Tibial nerve (tissue), 4 donors: ENCODE measurements at regions not wholly inside any gene's neighbourhood (a gene's known extent, or its start where the extent isn't known, plus 50 kb on each side); places are given as distances from the start of the nearest gene placed in this dataset.

Experiments used
- DNase-seq, 2 donors: peaks; one replicate each; pipeline ENCODE4 v3.0.0-alpha.2; 2019; ENCODE audit warnings: low spot score in 2 of 2
- H3K27ac ChIP-seq, 4 donors: fragments of 200-600 bp; sonication (generic) in 3 of 4; one replicate each; pipeline ENCODE4 v1.5.1; 2017 to 2019; ENCODE audit warnings: mild to moderate bottlenecking in 1 of 4
- H3K27me3 ChIP-seq, 2 donors: fragments of 200-600 bp; sonication (generic) in 1 of 2; one replicate each; pipeline versions ENCODE4 v1.5.1 to v1.6.0; 2017 to 2019
- H3K36me3 ChIP-seq, 3 donors: fragments of 200-600 bp; sonication (generic); one replicate each; pipeline ENCODE4 v1.5.1; 2018 to 2019
- H3K4me1 ChIP-seq, 4 donors: fragments of 200-600 bp; sonication (generic) in 3 of 4; one replicate each; pipeline ENCODE4 v1.5.1; 2017 to 2019
- H3K4me3 ChIP-seq, 4 donors: fragments of 200-600 bp; sonication (generic) in 3 of 4; one replicate each; pipeline ENCODE4 v1.5.1; 2017 to 2019; ENCODE audit warnings: mild to moderate bottlenecking in 1 of 4, moderate library complexity in 1 of 4
- H3K9me3 ChIP-seq, 4 donors: fragments of 200-600 bp; sonication (generic) in 3 of 4; one replicate each; pipeline ENCODE4 v1.5.1; 2017 to 2019
- CTCF ChIP-seq, 5 experiments: fragments of 200-600 bp in 3 of 5; fragments of 450-650 bp in 2 of 5; sonication (generic) in 3 of 5; IDR thresholded peaks; one replicate each; pipeline ENCODE4 v1.5.1; 2016 to 2019; ENCODE audit warnings: antibody characterized with exemption in 5 of 5, mild to moderate bottlenecking in 3 of 5, moderate library complexity in 2 of 5
- EP300 ChIP-seq, 2 donors: sonication (generic); formaldehyde crosslinking; IDR thresholded peaks; one replicate each; pipeline ENCODE4 v1.6.1; 2017; ENCODE audit warnings: antibody characterized with exemption in 2 of 2, mild to moderate bottlenecking in 1 of 2
- POLR2A ChIP-seq, 2 donors: fragments of 450-650 bp; IDR thresholded peaks; one replicate each; pipeline ENCODE4 v1.6.1; 2017; ENCODE audit warnings: antibody characterized with exemption in 2 of 2, mild to moderate bottlenecking in 2 of 2, moderate library complexity in 2 of 2
- WGBS, 2 donors: methylation state at CpG; one replicate each; pipeline ENCODE4 v1.1.5; 2018; 5-methylcytosine and 5-hydroxymethylcytosine counted together

- Histone ChIP-seq H3K27me3 (no peaks in the 10 kb centered on the region), H3K4me3 (no peak overlapping the region), H3K4me1 (no peaks in the 10 kb centered on the region), H3K36me3 (no peaks in the 10 kb centered on the region), H3K9me3 (no peaks in the 10 kb centered on the region), H3K27ac (no peak overlapping the region)
- no peak for DNase-seq
- WGBS, 2 donors = 61 to 67% methylated on average over 8 to 10 of the region's 10 CpGs
- TF ChIP-seq EP300 (IDR thresholded peaks at IDR 0.05) (no peak), CTCF (IDR thresholded peaks at IDR 0.05) (no peak), POLR2A (IDR thresholded peaks at IDR 0.05) (no peak)
Observed at GRCh38 chr3:43883729-43884396, 193.1 kb downstream of the ABHD5 start.

- 88 to 93% methylated on average over 2 to 7 of the region's 7 CpGs for WGBS, 2 donors
- DNase-seq = no peak
- H3K4me1 ChIP-seq = no peaks in the 10 kb centered on the region
- no peaks in the 10 kb centered on the region for H3K27me3 ChIP-seq
- no peak overlapping the region for H3K27ac ChIP-seq
- no peak overlapping the region for H3K4me3 ChIP-seq
- TF ChIP-seq POLR2A (IDR thresholded peaks at IDR 0.05) = no peak
- no peaks in the 10 kb centered on the region for H3K9me3 ChIP-seq
- no peaks in the 10 kb centered on the region for H3K36me3 ChIP-seq
Observed at GRCh38 chr3:43884581-43884980, 193.8 kb downstream of the ABHD5 start.

- DNase-seq = no peak
- WGBS, 2 donors = 60 to 68% methylated on average over 3 of the region's 3 CpGs
- no peak overlapping the region for H3K4me3 ChIP-seq
- H3K27ac ChIP-seq = no peak overlapping the region
- H3K36me3 ChIP-seq = no peaks in the 10 kb centered on the region
- H3K4me1 ChIP-seq = no peaks in the 10 kb centered on the region
- no peaks in the 10 kb centered on the region for H3K27me3 ChIP-seq
- no peaks in the 10 kb centered on the region for H3K9me3 ChIP-seq
- no peak for TF ChIP-seq POLR2A (IDR thresholded peaks at IDR 0.05)
- TF ChIP-seq EP300 (IDR thresholded peaks at IDR 0.05) = no peak
- TF ChIP-seq CTCF (IDR thresholded peaks at IDR 0.05) = no peak
Observed at GRCh38 chr3:43885908-43886618, 195.3 kb downstream of the ABHD5 start.

GRCh38 chr3:43892061-43892460 is 201.3 kb downstream of the ABHD5 start:
- H3K36me3 ChIP-seq = no peaks in the 10 kb centered on the region
- H3K4me3 ChIP-seq = no peak overlapping the region
- H3K4me1 ChIP-seq = peaks cover 0 to 22% (median 12%) of the 10 kb centered on the region in 4 donors
- H3K9me3 ChIP-seq = no peaks in the 10 kb centered on the region
- 58 to 65% methylated on average over 6 of the region's 6 CpGs for whole genome bisulfite sequencing, 2 donors
- no peak overlapping the region for H3K27ac ChIP-seq
- DNase-seq = no peak
- TF ChIP-seq EP300 (IDR thresholded peaks at IDR 0.05) (no peak), POLR2A (IDR thresholded peaks at IDR 0.05) (no peak), CTCF (IDR thresholded peaks at IDR 0.05) (no peak)
- no peaks in the 10 kb centered on the region for H3K27me3 ChIP-seq

- no peak for TF ChIP-seq CTCF (IDR thresholded peaks at IDR 0.05)
- TF ChIP-seq EP300 (IDR thresholded peaks at IDR 0.05) = no peak
- TF ChIP-seq POLR2A (IDR thresholded peaks at IDR 0.05) = no peak
- 38% methylated on average over 7 of the region's 7 CpGs for WGBS, 2 donors
- DNase-seq = no peak
- Histone ChIP-seq H3K27me3 (no peaks in the 10 kb centered on the region), H3K4me3 (no peak overlapping the region), H3K4me1 (peaks cover 0 to 22% (median 12%) of the 10 kb centered on the region in 4 donors), H3K27ac (no peak overlapping the region), H3K36me3 (no peaks in the 10 kb centered on the region), H3K9me3 (no peaks in the 10 kb centered on the region)
Observed at GRCh38 chr3:43892526-43892925, 201.8 kb downstream of the ABHD5 start.
